22Rv1 (cell line): ENCODE measurements at regions not wholly inside any gene's neighbourhood (a gene's known extent, or its start where the extent isn't known, plus 50 kb on each side); places are given as distances from the start of the nearest gene placed in this dataset.

ENCODE experiments used
- H3K27ac ChIP-seq: fragments of 450-650 bp; 2 replicates; pipeline ENCODE4 v1.5.1; 2017
- CTCF ChIP-seq: fragments of 450-650 bp; IDR thresholded peaks from 2 replicates; pipeline ENCODE4 v1.5.1; 2017; ENCODE audit warnings: mild to moderate bottlenecking
- ZFX ChIP-seq: fragments of 450-650 bp; IDR thresholded peaks from 2 replicates; pipeline ENCODE4 v1.6.1; 2017; ENCODE audit warnings: antibody characterized with exemption, borderline replicate concordance

DNA sequence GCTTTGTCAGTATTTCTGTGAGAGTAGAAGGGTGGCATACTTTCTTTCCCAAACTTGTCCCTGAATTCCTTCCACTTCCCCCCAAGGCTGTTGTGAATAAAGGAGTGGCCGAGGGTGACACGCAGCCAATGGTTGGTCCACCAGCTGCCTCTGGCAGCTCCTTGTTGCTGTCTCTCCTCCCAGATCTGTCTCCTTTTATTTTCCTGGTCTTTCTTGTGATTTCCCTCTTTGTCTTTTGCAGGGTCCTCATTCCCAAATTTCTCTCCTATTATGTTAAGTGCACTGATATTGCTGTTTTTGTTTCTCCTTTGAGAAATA, 137.5 kb upstream of the HMHB1 start:
- no peak overlapping the region for H3K27ac ChIP-seq
- TF ChIP-seq CTCF (no peak), ZFX (no peak)

GRCh38 chr5:143673676-143674468, 138.1 kb upstream of the HMHB1 start:
- no peak overlapping the region for H3K27ac ChIP-seq
- TF ChIP-seq CTCF (no peak), ZFX (no peak)

GRCh38 chr5:143672806-143673205, 139.2 kb upstream of the HMHB1 start:
- no peak overlapping the region for H3K27ac ChIP-seq
- TF ChIP-seq ZFX: no peak

DNA sequence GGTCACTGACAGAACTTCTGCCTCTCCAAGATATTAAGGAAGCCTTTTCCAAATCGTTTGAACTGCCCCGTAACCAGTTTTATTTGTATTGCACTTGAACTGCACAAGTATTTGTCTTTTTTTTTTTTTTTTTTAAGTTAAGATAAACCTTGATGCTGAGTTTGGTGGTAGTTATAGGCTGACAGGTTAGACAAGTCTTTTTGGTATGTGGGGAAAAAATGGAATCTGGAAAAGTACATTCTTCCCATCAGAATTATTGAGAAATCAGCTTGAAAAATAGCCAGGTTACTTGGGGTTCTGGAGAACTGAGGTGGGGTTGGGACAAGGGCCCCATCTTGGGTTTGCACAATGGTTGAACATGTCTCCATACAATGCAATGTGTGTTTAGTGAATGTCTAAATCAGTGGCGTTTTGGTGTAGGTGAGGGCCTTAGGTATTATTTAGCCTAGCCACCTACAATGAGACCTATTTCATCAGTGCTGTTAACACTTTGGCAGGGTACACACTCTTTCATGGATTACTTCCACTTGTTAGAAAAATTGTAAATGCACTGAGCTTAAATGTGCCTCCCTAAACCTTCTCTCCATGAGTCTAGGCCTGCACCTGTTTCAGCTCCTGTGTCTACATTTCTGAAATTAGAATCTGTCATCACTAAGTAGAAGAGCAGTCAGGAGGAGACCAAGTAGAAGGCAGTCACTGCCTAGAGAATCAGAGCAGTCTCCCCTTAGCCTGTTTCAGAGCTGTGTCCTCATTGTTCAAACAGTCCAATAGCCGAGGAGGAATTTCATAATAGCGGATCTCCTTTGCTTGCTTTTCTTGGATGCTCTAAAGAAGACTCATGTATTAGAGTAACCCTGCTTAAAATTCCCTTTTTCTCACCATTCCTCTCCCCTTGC, 140.0 kb upstream of the HMHB1 start:
- H3K27ac ChIP-seq: no peak overlapping the region
- no peak for TF ChIP-seq CTCF

DNA sequence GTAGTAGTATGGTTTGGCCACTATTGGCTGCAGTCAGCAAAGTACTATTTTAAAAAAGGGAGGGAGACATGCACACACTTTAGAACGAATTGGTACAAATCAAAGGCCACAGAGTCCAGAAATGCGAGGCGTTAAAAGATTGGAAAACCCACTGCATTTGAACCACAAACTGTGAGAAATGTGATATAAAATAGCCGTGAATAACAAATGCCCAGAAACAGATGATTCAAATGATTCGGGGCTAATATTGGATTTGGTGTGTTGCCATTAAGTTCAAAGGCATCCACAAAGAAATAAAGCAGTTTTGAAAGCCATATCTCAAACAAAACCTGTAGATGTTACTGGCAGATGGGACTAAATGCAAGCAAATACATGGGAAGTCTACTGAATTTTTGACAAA, 140.9 kb upstream of the HMHB1 start:
- no peak overlapping the region for H3K27ac ChIP-seq
- TF ChIP-seq CTCF: no peak
- no peak for TF ChIP-seq ZFX

- no peak for TF ChIP-seq ZFX
- no peak for TF ChIP-seq CTCF
- H3K27ac ChIP-seq: no peak overlapping the region
Observed at GRCh38 chr5:143665866-143666265, 146.1 kb upstream of the HMHB1 start.

- TF ChIP-seq CTCF: no peak
- no peak for TF ChIP-seq ZFX
- H3K27ac ChIP-seq: no peak overlapping the region
Observed at GRCh38 chr5:143664623-143665022, 147.3 kb upstream of the HMHB1 start.
